Spleen (tissue), 7 donors: ENCODE measurements at regions not wholly inside any gene's neighbourhood (a gene's known extent, or its start where the extent isn't known, plus 50 kb on each side); places are given as distances from the start of the nearest gene placed in this dataset.

Experiments used
- CTCF ChIP-seq, 11 experiments: fragments of 200-600 bp in 7 of 11; fragments of 450-650 bp in 4 of 11; sonication (generic) in 4 of 11; IDR thresholded peaks in 8 of 11; conservative IDR thresholded peaks in 3 of 11; 1 replicate in 7 of 11; 2 replicates in 4 of 11; pipeline versions ENCODE4 v1.4.0 to v1.8.0; 2016 to 2021; ENCODE audit warnings: antibody characterized with exemption in 11 of 11, inconsistent platforms in 4 of 11, mild to moderate bottlenecking in 1 of 11
- POLR2A ChIP-seq, 3 donors: fragments of 450-650 bp; IDR thresholded peaks; one replicate each; pipeline ENCODE4 v1.5.1; 2017; ENCODE audit warnings: antibody characterized with exemption in 3 of 3, mild to moderate bottlenecking in 1 of 3
- POLR2AphosphoS5 ChIP-seq, 3 donors: sonication (generic); formaldehyde crosslinking; IDR thresholded peaks; one replicate each; pipeline ENCODE4 v1.5.1; 2017; ENCODE audit warnings: antibody characterized with exemption in 3 of 3
- donor health status: DM: no; HTN: no; CAD: no; lungs with moderate emphysema.
- donor health status: DM: no; HTN: no; CAD: no.
- donor health status: DM: no; HTN: no; CAD: no.

- TF ChIP-seq CTCF (IDR thresholded peaks at IDR 0.05 in 8 of 11, conservative IDR thresholded peaks at IDR 0.05 in 3 of 11) (no peak), POLR2A (IDR thresholded peaks at IDR 0.05) (no peak), POLR2AphosphoS5 (IDR thresholded peaks at IDR 0.05) (no peak)
These were observed 50.8 kb upstream of the MRPS22 start for GRCh38 chr3:139292711-139293664.
